A549 (cell line): ENCODE measurements at regions not wholly inside any gene's neighbourhood (a gene's known extent, or its start where the extent isn't known, plus 50 kb on each side); places are given as distances from the start of the nearest gene placed in this dataset.

Experiments
- ATAC-seq, 2 experiments: fragments of 200-7000 bp in 1 of 2; fragments of >200 bp in 1 of 2; cut with Nextera tagmentation in 1 of 2; cut with Tn5 transposase in 1 of 2; 3 replicates each; pipeline versions ENCODE4 v1.8.0 to v1.9.1; 2018 to 2020; ENCODE audit warnings: mild to moderate bottlenecking in 1 of 2, moderate library complexity in 1 of 2
- CTCF ChIA-PET: fragments of 300-600 bp; sonication (Branson Sonifier 250); formaldehyde crosslinking; extraction: SDS; loops from one replicate; lab custom pipeline; 2021; ENCODE audit warnings: antibody characterized with exemption, inconsistent platforms; lab: Yijun Ruan, JAX
- POLR2A ChIA-PET: fragments of 350-600 bp; formaldehyde crosslinking; extraction: SDS; loops from one replicate; lab custom pipeline; 2021; ENCODE audit warnings: antibody characterized with exemption, inconsistent platforms; lab: Yijun Ruan, JAX
- DNase-seq, 2 experiments: peaks; one replicate each; pipeline versions ENCODE4 v3.0.0 to v3.0.0-alpha.2; 2011 to 2016; ENCODE audit warnings: low read depth in 1 of 2, low spot score in 1 of 2
- FAIRE-seq: peaks from 2 replicates; lab custom pipeline; 2011; peaks lifted over from hg19 to GRCh38; lab: Jason Lieb, UNC
- H3K27ac ChIP-seq, 2 experiments: fragments of >200 bp; sonication (Bioruptor Twin); formaldehyde crosslinking; 3 replicates each; pipeline ENCODE4 v1.5.1; 2016 to 2017
- H3K4me1 ChIP-seq: fragments of >200 bp; sonication (Bioruptor Twin); formaldehyde crosslinking; 3 replicates; pipeline ENCODE4 v1.6.1; 2016
- H3K4me2 ChIP-seq: fragments of >200 bp; sonication (Bioruptor Twin); formaldehyde crosslinking; 3 replicates; pipeline ENCODE4 v1.6.1; 2016
- H3K4me3 ChIP-seq: fragments of >200 bp; sonication (Bioruptor Twin); formaldehyde crosslinking; 3 replicates; pipeline ENCODE4 v1.5.1; 2016
- H3K9me3 ChIP-seq: fragments of >200 bp; sonication (Bioruptor Twin); formaldehyde crosslinking; 3 replicates; pipeline ENCODE4 v1.6.1; 2016
- CBX2 ChIP-seq: fragments of 200-600 bp; sonication (generic); IDR thresholded peaks from 2 replicates; pipeline ENCODE4 v1.6.1; 2016; ENCODE audit warnings: low read depth, mild to moderate bottlenecking, borderline replicate concordance
- CEBPB ChIP-seq, 2 experiments: fragments of >200 bp in 1 of 2; sonication (Bioruptor Twin) in 1 of 2; formaldehyde crosslinking in 1 of 2; IDR thresholded peaks; 2 replicates each; pipeline ENCODE4 v1.6.1; 2012 to 2016
- CHD2 ChIP-seq: fragments of 150-350 bp; IDR thresholded peaks from 2 replicates; pipeline ENCODE4 v1.6.1; 2014; ENCODE audit warnings: low read length; ENCODE audit not compliant: partially characterized antibody
- E2F6 ChIP-seq: IDR thresholded peaks from 2 replicates; pipeline ENCODE4 v1.6.1; 2012; ENCODE audit warnings: low read depth, borderline replicate concordance
- EHF ChIP-seq: fragments of 250-450 bp; sonication (Bioruptor Pico); IDR thresholded peaks from 2 replicates; pipeline ENCODE4 v1.5.0; 2020; ENCODE audit warnings: mild to moderate bottlenecking
- EHMT2 ChIP-seq: fragments of 200-600 bp; sonication (generic); IDR thresholded peaks from 2 replicates; pipeline ENCODE4 v1.6.1; 2016; ENCODE audit warnings: antibody characterized with exemption, low read depth, mild to moderate bottlenecking, moderate library complexity
- ESRRA ChIP-seq: fragments of 150-350 bp; IDR thresholded peaks from 2 replicates; pipeline ENCODE4 v1.6.1; 2014; ENCODE audit warnings: mild to moderate bottlenecking, low read length, borderline replicate concordance
- FOSB ChIP-seq: fragments of 250-450 bp; sonication (Bioruptor Pico); IDR thresholded peaks from 2 replicates; pipeline ENCODE4 v1.5.0; 2020; ENCODE audit warnings: mild to moderate bottlenecking, moderate library complexity
- FOXS1 ChIP-seq: fragments of 250-450 bp; sonication (Bioruptor Pico); IDR thresholded peaks from 2 replicates; pipeline ENCODE4 v1.5.0; 2020; ENCODE audit warnings: mild to moderate bottlenecking, moderate library complexity
- GATA3 ChIP-seq: IDR thresholded peaks from 2 replicates; pipeline ENCODE4 v1.6.1; 2012; ENCODE audit warnings: borderline replicate concordance
- HOXA7 ChIP-seq: fragments of 250-450 bp; sonication (Bioruptor Pico); IDR thresholded peaks from 2 replicates; pipeline ENCODE4 v1.5.0; 2020; ENCODE audit warnings: mild to moderate bottlenecking, moderate library complexity
- HOXB13 ChIP-seq: fragments of 250-450 bp; sonication (Bioruptor Pico); IDR thresholded peaks from 2 replicates; pipeline ENCODE4 v1.5.0; 2020; ENCODE audit warnings: low read depth, mild to moderate bottlenecking, moderate library complexity
- JUN ChIP-seq, 2 experiments: fragments of >200 bp; sonication (Bioruptor Twin); formaldehyde crosslinking; IDR thresholded peaks; 2 replicates in 1 of 2; 3 replicates in 1 of 2; pipeline ENCODE4 v1.6.1; 2016 to 2017
- MAFK ChIP-seq: fragments of 450-650 bp; IDR thresholded peaks from 2 replicates; pipeline ENCODE4 v1.6.1; 2014; ENCODE audit not compliant: partially characterized antibody
- MYC ChIP-seq: IDR thresholded peaks from 2 replicates; pipeline ENCODE4 v1.6.1; 2012; ENCODE audit warnings: mild to moderate bottlenecking, inconsistent platforms, low read length, improper control_type of control experiment, borderline replicate concordance
- NPAS2 ChIP-seq: fragments of 250-450 bp; sonication (Bioruptor Pico); IDR thresholded peaks from 2 replicates; pipeline ENCODE4 v1.8.0; 2022; ENCODE audit warnings: mild to moderate bottlenecking, moderate library complexity, borderline replicate concordance
- NR3C1 ChIP-seq: fragments of >200 bp; sonication (Bioruptor Twin); formaldehyde crosslinking; IDR thresholded peaks from 3 replicates; pipeline ENCODE4 v1.6.1; 2017
- RARB ChIP-seq: fragments of 250-450 bp; sonication (Bioruptor Pico); IDR thresholded peaks from 2 replicates; pipeline ENCODE4 v1.8.0; 2021; ENCODE audit warnings: mild to moderate bottlenecking, moderate library complexity
- RFX5 ChIP-seq: fragments of 450-650 bp; IDR thresholded peaks from 2 replicates; pipeline ENCODE4 v1.7.1; 2014; ENCODE audit warnings: antibody characterized with exemption, mild to moderate bottlenecking, moderate library complexity
- SMC3 ChIP-seq: fragments of >200 bp; sonication (Bioruptor Twin); formaldehyde crosslinking; IDR thresholded peaks from 3 replicates; pipeline ENCODE4 v1.6.1; 2018; ENCODE audit warnings: inconsistent platforms
- TFCP2L1 ChIP-seq: fragments of 250-450 bp; sonication (Bioruptor Pico); IDR thresholded peaks from 2 replicates; pipeline ENCODE4 v1.5.0; 2021; ENCODE audit warnings: mild to moderate bottlenecking
- ZC3H11A ChIP-seq: fragments of 450-650 bp; IDR thresholded peaks from 2 replicates; pipeline ENCODE4 v1.6.1; 2014; ENCODE audit warnings: antibody characterized with exemption, mild to moderate bottlenecking
- ZNF302 ChIP-seq: fragments of 250-450 bp; sonication (Bioruptor Pico); IDR thresholded peaks from 2 replicates; pipeline ENCODE4 v1.9.0; 2021; ENCODE audit warnings: inconsistent platforms, mild to moderate bottlenecking, moderate library complexity
- ZSCAN20 ChIP-seq: fragments of 250-450 bp; sonication (Bioruptor Pico); IDR thresholded peaks from 2 replicates; pipeline ENCODE4 v1.8.0; 2022; ENCODE audit warnings: mild to moderate bottlenecking, moderate library complexity
- WGBS: methylation state at CpG from one replicate; pipeline ENCODE4 v1.1.6; 2017; ENCODE audit errors: missing lambda C conversion rate; 5-methylcytosine and 5-hydroxymethylcytosine counted together
- TF ChIP-seq, protein P1 (sequence below): fragments of >200 bp; sonication (Bioruptor Twin); formaldehyde crosslinking; IDR thresholded peaks from 3 replicates; pipeline ENCODE4 v1.5.1; 2016
- TF ChIP-seq, protein P2 (sequence below): IDR thresholded peaks from 2 replicates; pipeline ENCODE4 v1.6.1; 2012

DNA sequence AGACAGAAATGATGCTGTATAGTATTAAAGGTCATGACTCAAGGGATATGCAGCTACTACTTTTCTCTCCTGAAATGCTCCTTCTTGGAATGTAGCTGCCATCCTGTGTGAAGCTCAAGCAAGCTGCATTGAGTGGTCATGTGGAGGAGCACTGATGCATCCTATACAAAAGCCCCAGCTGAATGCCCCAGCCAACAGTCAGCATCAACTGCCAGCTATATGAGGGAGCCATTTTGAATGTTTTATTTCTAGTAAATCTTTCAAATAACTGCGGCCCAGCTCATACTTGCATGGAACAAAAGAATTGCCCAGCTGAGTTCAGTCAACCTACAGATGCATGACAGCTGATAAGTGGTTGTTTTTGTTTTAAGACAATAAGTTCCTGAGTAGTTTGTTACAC lies 165.0 kb upstream of the GEMIN8 start:
- WGBS: 11% methylated on average over 1 of the region's 1 CpG
- no peak overlapping the region for H3K27ac ChIP-seq
- no peaks in the 10 kb centered on the region for H3K9me3 ChIP-seq
- DNase-seq: no peak
- TF ChIP-seq RARB (CRISPR knock-in tag) (no peak), ZC3H11A (no peak), NPAS2 (CRISPR knock-in tag) (no peak), TFCP2L1 (no peak), SMC3 (no peak), FOSB (CRISPR knock-in tag) (no peak), FOXS1 (CRISPR knock-in tag) (no peak), EHF (no peak), EHMT2 (no peak)
- POLR2A ChIA-PET: no interaction called here
- H3K4me2 ChIP-seq: no peak overlapping the region
- FAIRE-seq: no peak
- no peaks in the 10 kb centered on the region for H3K4me1 ChIP-seq
- H3K4me3 ChIP-seq: no peak overlapping the region
- no peak for ATAC-seq
- CTCF ChIA-PET: no interaction called here

DNA sequence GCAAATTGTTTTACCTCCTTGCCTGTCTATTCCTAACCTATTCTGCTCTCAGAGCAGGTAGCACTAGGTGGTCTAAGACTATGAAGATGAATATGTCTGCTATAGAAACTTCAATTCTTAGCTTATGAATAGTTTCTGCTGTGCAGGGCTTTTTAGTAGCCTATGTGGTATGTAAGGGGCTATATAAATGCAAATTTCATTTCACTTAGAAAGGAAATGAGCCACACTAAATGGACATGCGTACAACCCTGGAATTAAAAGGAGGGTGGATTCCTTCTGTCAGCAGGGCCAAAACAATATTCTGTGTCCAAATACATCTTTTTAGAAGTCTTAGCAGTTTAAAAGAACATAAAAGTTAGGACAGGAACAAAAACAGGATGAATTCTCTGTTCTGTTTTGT lies 163.9 kb upstream of the GEMIN8 start:
- WGBS: 5% methylated on average over 1 of the region's 1 CpG
- CTCF ChIA-PET: no interaction called here
- no peak for DNase-seq
- no peak overlapping the region for H3K4me2 ChIP-seq
- POLR2A ChIA-PET: no interaction called here
- TF ChIP-seq NPAS2 (CRISPR knock-in tag) (no peak), GATA3 (no peak), HOXB13 (CRISPR knock-in tag) (no peak), MYC (no peak), CHD2 (no peak), CBX2 (no peak), E2F6 (no peak), EHF (no peak), ESRRA (no peak), EHMT2 (no peak), CEBPB (IDR thresholded peaks at IDR 0.05) (no peak), SMC3 (no peak), ZNF302 (CRISPR knock-in tag) (no peak), HOXA7 (CRISPR knock-in tag) (no peak), JUN (IDR thresholded peaks at IDR 0.05) (no peak), NR3C1 (no peak), MAFK (no peak)
- TF ChIP-seq, protein P1, sequence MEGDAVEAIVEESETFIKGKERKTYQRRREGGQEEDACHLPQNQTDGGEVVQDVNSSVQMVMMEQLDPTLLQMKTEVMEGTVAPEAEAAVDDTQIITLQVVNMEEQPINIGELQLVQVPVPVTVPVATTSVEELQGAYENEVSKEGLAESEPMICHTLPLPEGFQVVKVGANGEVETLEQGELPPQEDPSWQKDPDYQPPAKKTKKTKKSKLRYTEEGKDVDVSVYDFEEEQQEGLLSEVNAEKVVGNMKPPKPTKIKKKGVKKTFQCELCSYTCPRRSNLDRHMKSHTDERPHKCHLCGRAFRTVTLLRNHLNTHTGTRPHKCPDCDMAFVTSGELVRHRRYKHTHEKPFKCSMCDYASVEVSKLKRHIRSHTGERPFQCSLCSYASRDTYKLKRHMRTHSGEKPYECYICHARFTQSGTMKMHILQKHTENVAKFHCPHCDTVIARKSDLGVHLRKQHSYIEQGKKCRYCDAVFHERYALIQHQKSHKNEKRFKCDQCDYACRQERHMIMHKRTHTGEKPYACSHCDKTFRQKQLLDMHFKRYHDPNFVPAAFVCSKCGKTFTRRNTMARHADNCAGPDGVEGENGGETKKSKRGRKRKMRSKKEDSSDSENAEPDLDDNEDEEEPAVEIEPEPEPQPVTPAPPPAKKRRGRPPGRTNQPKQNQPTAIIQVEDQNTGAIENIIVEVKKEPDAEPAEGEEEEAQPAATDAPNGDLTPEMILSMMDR: no peak
- TF ChIP-seq, protein P2, sequence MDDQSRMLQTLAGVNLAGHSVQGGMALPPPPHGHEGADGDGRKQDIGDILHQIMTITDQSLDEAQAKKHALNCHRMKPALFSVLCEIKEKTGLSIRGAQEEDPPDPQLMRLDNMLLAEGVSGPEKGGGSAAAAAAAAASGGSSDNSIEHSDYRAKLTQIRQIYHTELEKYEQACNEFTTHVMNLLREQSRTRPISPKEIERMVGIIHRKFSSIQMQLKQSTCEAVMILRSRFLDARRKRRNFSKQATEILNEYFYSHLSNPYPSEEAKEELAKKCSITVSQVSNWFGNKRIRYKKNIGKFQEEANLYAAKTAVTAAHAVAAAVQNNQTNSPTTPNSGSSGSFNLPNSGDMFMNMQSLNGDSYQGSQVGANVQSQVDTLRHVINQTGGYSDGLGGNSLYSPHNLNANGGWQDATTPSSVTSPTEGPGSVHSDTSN: no peak
- no peak overlapping the region for H3K27ac ChIP-seq
- no peak overlapping the region for H3K4me3 ChIP-seq
- H3K9me3 ChIP-seq: no peaks in the 10 kb centered on the region
- no peak for ATAC-seq
- no peaks in the 10 kb centered on the region for H3K4me1 ChIP-seq
- FAIRE-seq: no peak

DNA sequence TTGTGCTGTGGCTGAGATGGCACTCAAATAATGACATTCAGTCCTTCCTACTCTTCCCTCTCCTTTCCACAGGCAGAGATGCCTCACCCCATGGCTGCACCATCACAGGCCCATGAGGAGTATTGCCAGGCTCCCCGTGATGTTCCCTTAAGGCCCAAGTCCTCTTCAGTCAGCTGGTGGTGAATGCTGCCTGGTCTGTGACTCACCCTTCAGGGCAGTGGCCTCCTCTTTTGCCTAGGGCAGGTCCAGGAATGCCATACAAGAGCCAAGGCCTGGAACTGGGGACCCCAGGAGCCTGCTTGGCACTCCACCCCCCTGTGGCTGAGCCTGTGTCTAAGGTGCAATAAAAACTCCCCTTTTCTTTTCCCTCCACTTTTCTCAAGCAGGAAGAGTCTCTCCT lies 144.2 kb upstream of the GEMIN8 start:
- no peak overlapping the region for H3K4me2 ChIP-seq
- no peaks in the 10 kb centered on the region for H3K4me1 ChIP-seq
- ChIA-PET POLR2A (no interaction called here), CTCF (no interaction called here)
- no peak for DNase-seq
- no peak for FAIRE-seq
- WGBS: 14% methylated on average over 1 of the region's 1 CpG
- H3K9me3 ChIP-seq: no peaks in the 10 kb centered on the region
- no peak for ATAC-seq
- H3K27ac ChIP-seq: no peak overlapping the region
- TF ChIP-seq MAFK: no peak
- TF ChIP-seq RFX5: no peak
- TF ChIP-seq RARB (CRISPR knock-in tag): no peak
- TF ChIP-seq ZSCAN20 (CRISPR knock-in tag): no peak
- no peak for TF ChIP-seq NR3C1
- TF ChIP-seq, all 56 proteins: peak for 0
- no peak overlapping the region for H3K4me3 ChIP-seq
